ENCODE measurements at regions not wholly inside any gene's neighbourhood (a gene's known extent, or its start where the extent isn't known, plus 50 kb on each side); places are given as distances from the start of the nearest gene placed in this dataset.

- TF ChIP-seq CTCF (conservative IDR thresholded peaks at IDR 0.05 in 1 of 2, IDR thresholded peaks at IDR 0.05 in 1 of 2; ENCODE audit: low read depth in 1 of 2, low read length in 2 of 2) (no peak), EZH2 (IDR thresholded peaks at IDR 0.05; ENCODE audit: low read length, missing control alignments) (no peak)
Measured at GRCh38 chr4:136001791-136002190, 1530.5 kb downstream of the PCDH18 start.

Measured in fibroblast of lung (primary cell).